Nephron progenitor cell (in vitro differentiated cells): ENCODE measurements at regions not wholly inside any gene's neighbourhood (a gene's known extent, or its start where the extent isn't known, plus 50 kb on each side); places are given as distances from the start of the nearest gene placed in this dataset.
"Not testable (repeated sequence)": the region's sequence is repeated elsewhere in the genome, so short reads cannot be mapped to it uniquely, and the experiment has no call there.

Source experiments
- DNase-seq: peaks from one replicate; pipeline ENCODE4 v3.0.0; 2021
- H3K27ac Mint-ChIP-seq: 2 replicates; pipeline ENCODE4 v1.8.0; 2021; ENCODE audit warnings: mild to moderate bottlenecking, moderate library complexity, mixed read lengths
- H3K27me3 Mint-ChIP-seq: 2 replicates; pipeline ENCODE4 v1.8.0; 2021; ENCODE audit warnings: mild to moderate bottlenecking, low read depth, mixed read lengths; ENCODE audit not compliant: poor library complexity
- H3K36me3 Mint-ChIP-seq: 2 replicates; pipeline ENCODE4 v1.8.0; 2021; ENCODE audit warnings: low read depth, mixed read lengths
- H3K4me1 Mint-ChIP-seq: 2 replicates; pipeline ENCODE4 v1.8.0; 2021; ENCODE audit warnings: mixed read lengths
- H3K4me3 Mint-ChIP-seq: 2 replicates; pipeline ENCODE4 v1.8.0; 2021; ENCODE audit warnings: mild to moderate bottlenecking, moderate library complexity, mixed read lengths
- H3K9me3 Mint-ChIP-seq: 2 replicates; pipeline ENCODE4 v1.8.0; 2021; ENCODE audit warnings: mild to moderate bottlenecking, moderate library complexity, mixed read lengths
- CTCF ChIP-seq: fragments of 200-600 bp; sonication (generic); IDR thresholded peaks from 2 replicates; pipeline ENCODE4 v1.5.0; 2021; ENCODE audit warnings: antibody characterized with exemption

DNA sequence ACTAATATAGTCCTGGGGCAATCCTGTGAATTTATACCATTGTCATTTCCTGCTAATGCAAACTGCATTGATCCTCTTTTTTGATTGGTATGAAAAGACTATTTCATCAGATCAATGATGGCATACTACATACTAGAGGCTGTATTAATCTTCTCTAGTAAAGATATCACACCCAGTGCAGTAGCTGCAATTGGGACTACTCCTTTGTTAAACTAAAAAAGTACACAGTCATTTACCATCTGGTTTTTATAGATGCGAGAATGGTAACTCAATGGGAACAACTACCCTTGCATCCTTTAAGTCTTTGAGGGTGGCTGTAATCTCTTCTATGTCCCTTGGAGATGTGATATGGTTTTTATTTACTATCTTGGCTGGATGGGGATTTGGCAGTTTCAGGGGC lies 80.2 kb upstream of the STK38L start:
- H3K36me3 Mint-ChIP-seq, result no peaks in the 10 kb centered on the region
- H3K4me3 Mint-ChIP-seq, result no peak overlapping the region
- no peak overlapping the region for H3K27ac Mint-ChIP-seq
- TF ChIP-seq CTCF, result no peak
- H3K27me3 Mint-ChIP-seq, result peaks cover 14% of the 10 kb centered on the region
- peaks cover 42% of the 10 kb centered on the region for H3K9me3 Mint-ChIP-seq
- DNase-seq, result no peak
- peaks cover 11% of the 10 kb centered on the region for H3K4me1 Mint-ChIP-seq

- no peak for TF ChIP-seq CTCF
- Mint-ChIP-seq H3K36me3 (no peaks in the 10 kb centered on the region), H3K4me1 (peaks cover 11% of the 10 kb centered on the region), H3K9me3 (peaks cover 42% of the 10 kb centered on the region), H3K27ac (peak overlapping the region; percentile 14), H3K27me3 (peaks cover 14% of the 10 kb centered on the region), H3K4me3 (no peak overlapping the region)
- DNase-seq, result no peak
Observed at GRCh38 chr12:27164330-27165040, 79.6 kb upstream of the STK38L start.

GRCh38 chr12:27165958-27166357 lies 78.1 kb upstream of the STK38L start:
- peaks cover 11% of the 10 kb centered on the region for H3K4me1 Mint-ChIP-seq
- peaks cover 16% of the 10 kb centered on the region for H3K27me3 Mint-ChIP-seq
- not testable (repeated sequence) for H3K27ac Mint-ChIP-seq, H3K4me3 Mint-ChIP-seq, DNase-seq, H3K36me3 Mint-ChIP-seq
- H3K9me3 Mint-ChIP-seq, result peaks cover 53% of the 10 kb centered on the region

GRCh38 chr12:27171494-27171893 lies 72.6 kb upstream of the STK38L start:
- Mint-ChIP-seq H3K36me3 (peaks cover 22% of the 10 kb centered on the region), H3K9me3 (peaks cover 67% of the 10 kb centered on the region), H3K27me3 (peaks cover 12% of the 10 kb centered on the region)
- not testable (repeated sequence) for H3K27ac Mint-ChIP-seq, DNase-seq, H3K4me3 Mint-ChIP-seq, H3K4me1 Mint-ChIP-seq

DNA sequence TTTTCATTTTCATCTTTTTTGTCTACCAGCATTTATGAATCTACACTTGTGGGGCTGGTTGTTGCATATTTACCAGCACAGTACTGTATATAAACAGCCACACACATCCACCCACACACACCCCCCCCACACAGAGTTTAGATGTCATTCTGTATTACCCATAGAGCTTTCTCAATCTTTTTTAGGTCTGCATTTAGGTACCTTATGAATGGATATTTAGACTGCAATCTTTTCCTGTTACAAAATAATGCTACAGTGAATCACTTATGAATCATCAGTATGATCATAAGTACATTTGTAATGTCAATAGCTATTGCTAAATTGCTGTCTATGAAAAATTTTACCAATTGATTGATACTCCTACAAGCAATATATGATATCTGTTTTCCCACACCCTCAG lies 67.3 kb upstream of the STK38L start:
- H3K4me3 Mint-ChIP-seq, result no peak overlapping the region
- peaks cover 17% of the 10 kb centered on the region for H3K9me3 Mint-ChIP-seq
- peaks cover 13% of the 10 kb centered on the region for H3K36me3 Mint-ChIP-seq
- H3K27me3 Mint-ChIP-seq, result no peaks in the 10 kb centered on the region
- H3K27ac Mint-ChIP-seq, result no peak overlapping the region
- TF ChIP-seq CTCF, result no peak
- no peaks in the 10 kb centered on the region for H3K4me1 Mint-ChIP-seq
- DNase-seq, result no peak

- Mint-ChIP-seq H3K36me3 (peaks cover 6% of the 10 kb centered on the region), H3K4me3 (no peak overlapping the region), H3K9me3 (peaks cover 8% of the 10 kb centered on the region), H3K27ac (no peak overlapping the region), H3K4me1 (no peaks in the 10 kb centered on the region), H3K27me3 (no peaks in the 10 kb centered on the region)
- DNase-seq, result no peak
- TF ChIP-seq CTCF, result no peak
Observed at GRCh38 chr12:27177706-27178105, 66.4 kb upstream of the STK38L start.

DNA sequence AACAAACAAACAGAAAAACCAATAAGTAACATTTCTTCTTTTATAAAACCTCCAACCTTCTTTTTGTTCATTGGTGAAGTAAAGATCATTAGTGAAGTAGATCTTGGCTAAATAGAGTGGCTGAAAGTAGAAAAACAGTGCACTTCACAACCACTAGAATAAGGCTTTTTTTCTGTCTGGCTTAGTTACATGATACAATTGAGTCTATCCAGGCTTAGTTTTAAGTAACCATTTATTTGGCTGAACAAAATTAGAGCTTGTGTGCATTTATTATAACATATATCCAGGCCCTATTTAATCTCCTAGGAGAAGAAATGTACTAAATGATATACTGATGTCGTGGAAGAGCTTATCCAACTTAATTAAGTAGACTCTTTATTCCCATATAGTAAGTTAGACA lies 65.8 kb upstream of the STK38L start:
- no peaks in the 10 kb centered on the region for H3K4me1 Mint-ChIP-seq
- H3K36me3 Mint-ChIP-seq, result peaks cover 2% of the 10 kb centered on the region
- no peak for TF ChIP-seq CTCF
- no peak overlapping the region for H3K4me3 Mint-ChIP-seq
- H3K27ac Mint-ChIP-seq, result no peak overlapping the region
- H3K9me3 Mint-ChIP-seq, result peaks cover 2% of the 10 kb centered on the region
- DNase-seq, result no peak
- H3K27me3 Mint-ChIP-seq, result no peaks in the 10 kb centered on the region
